ENCODE measurements at regions not wholly inside any gene's neighbourhood (a gene's known extent, or its start where the extent isn't known, plus 50 kb on each side); places are given as distances from the start of the nearest gene placed in this dataset.

- TF ChIP-seq CTCF (IDR thresholded peaks at IDR 0.05 in 4 of 5, conservative IDR thresholded peaks at IDR 0.05 in 1 of 5) (no peak), POLR2A (IDR thresholded peaks at IDR 0.05) (no peak)
Measured at GRCh38 chr11:134738581-134738980, 326.5 kb upstream of the B3GAT1 start.
